GM23338 (cell line): ENCODE measurements at regions not wholly inside any gene's neighbourhood (a gene's known extent, or its start where the extent isn't known, plus 50 kb on each side); places are given as distances from the start of the nearest gene placed in this dataset.

Experiments
- ATAC-seq: fragments of 200-7000 bp; cut with Tn5 transposase; 3 replicates; pipeline ENCODE4 v1.9.1; 2020
- DNase-seq: peaks from one replicate; pipeline ENCODE4 v3.0.0-alpha.2; 2015; ENCODE audit warnings: low spot score
- H2AFZ ChIP-seq: fragments of 200-600 bp; sonication (generic); 2 replicates; pipeline ENCODE4 v1.8.0; 2016; ENCODE audit warnings: antibody characterized with exemption, mild to moderate bottlenecking, moderate library complexity
- H3F3A ChIP-seq: fragments of 200-600 bp; sonication (generic); replicated peaks from 2 replicates; pipeline ENCODE4 v1.8.0; 2017; ENCODE audit warnings: antibody characterized with exemption, mixed run types, low read depth
- H3K27ac ChIP-seq: fragments of 200-600 bp; sonication (generic); 2 replicates; pipeline ENCODE4 v1.6.1; 2016; ENCODE audit warnings: low read depth
- H3K27me3 ChIP-seq: fragments of 200-600 bp; sonication (generic); 2 replicates; pipeline ENCODE4 v1.8.0; 2016; ENCODE audit warnings: mild to moderate bottlenecking, mixed run types, moderate library complexity; ENCODE audit not compliant: insufficient read depth
- H3K36me3 ChIP-seq: fragments of 200-600 bp; sonication (generic); 2 replicates; pipeline ENCODE4 v1.8.0; 2016; ENCODE audit warnings: mild to moderate bottlenecking; ENCODE audit not compliant: insufficient read depth
- H3K4me1 ChIP-seq: fragments of 200-600 bp; sonication (generic); 2 replicates; pipeline ENCODE4 v1.8.0; 2016; ENCODE audit warnings: mild to moderate bottlenecking, moderate library complexity; ENCODE audit not compliant: insufficient read depth
- H3K4me2 ChIP-seq: fragments of 200-600 bp; sonication (generic); 2 replicates; pipeline ENCODE4 v1.7.1; 2017; ENCODE audit warnings: mixed run types
- H3K4me3 ChIP-seq: fragments of 200-600 bp; sonication (generic); 2 replicates; pipeline ENCODE4 v1.6.1; 2016; ENCODE audit warnings: mixed run types
- H3K79me2 ChIP-seq: fragments of 200-600 bp; sonication (generic); replicated peaks from 2 replicates; pipeline ENCODE4 v1.8.0; 2017; ENCODE audit warnings: mild to moderate bottlenecking; ENCODE audit not compliant: insufficient read depth
- H3K9me2 ChIP-seq: fragments of 200-600 bp; sonication (generic); 2 replicates; pipeline ENCODE4 v1.8.0; 2017; ENCODE audit not compliant: insufficient read depth
- H4K20me1 ChIP-seq: fragments of 200-600 bp; sonication (generic); replicated peaks from 2 replicates; pipeline ENCODE4 v1.8.0; 2017; ENCODE audit warnings: mild to moderate bottlenecking; ENCODE audit not compliant: insufficient read depth
- H3K27ac Mint-ChIP-seq: 2 replicates; pipeline ENCODE4 v1.8.0; 2020; ENCODE audit warnings: inconsistent platforms, mild to moderate bottlenecking, moderate library complexity, mixed read lengths
- H3K27me3 Mint-ChIP-seq: 3 replicates; pipeline ENCODE4 v1.8.0; 2022; ENCODE audit warnings: low read depth, mild to moderate bottlenecking, moderate library complexity, mixed read lengths, inconsistent platforms; ENCODE audit not compliant: insufficient read depth, poor library complexity
- H3K36me3 Mint-ChIP-seq: 3 replicates; pipeline ENCODE4 v1.8.0; 2021; ENCODE audit warnings: low read depth, mild to moderate bottlenecking, inconsistent platforms, moderate library complexity, mixed read lengths
- H3K4me1 Mint-ChIP-seq: 3 replicates; pipeline ENCODE4 v1.8.0; 2020; ENCODE audit warnings: mild to moderate bottlenecking, inconsistent platforms, mixed read lengths
- H3K4me3 Mint-ChIP-seq: 3 replicates; pipeline ENCODE4 v1.8.0; 2021; ENCODE audit warnings: moderate library complexity, mild to moderate bottlenecking, inconsistent platforms, mixed read lengths
- H3K9me3 Mint-ChIP-seq: 3 replicates; pipeline ENCODE4 v1.8.0; 2020; ENCODE audit warnings: moderate library complexity, mild to moderate bottlenecking, inconsistent platforms, mixed read lengths
- CREB1 ChIP-seq: fragments of 250-450 bp; sonication (Bioruptor Pico); IDR thresholded peaks from 2 replicates; pipeline ENCODE4 v1.5.0; 2020; ENCODE audit warnings: low read depth, mild to moderate bottlenecking, moderate library complexity
- CTCF ChIP-seq, 2 experiments: fragments of 200-600 bp in 1 of 2; sonication (generic) in 1 of 2; conservative IDR thresholded peaks; 2 replicates each; pipeline versions ENCODE4 v1.5.1 to v1.6.1; 2016 to 2017; ENCODE audit warnings: antibody characterized with exemption in 2 of 2, low read depth in 2 of 2, mild to moderate bottlenecking in 2 of 2, moderate library complexity in 1 of 2
- ETS1 ChIP-seq: IDR thresholded peaks from 2 replicates; pipeline ENCODE4 v1.6.1; 2016; ENCODE audit warnings: antibody characterized with exemption
- EZH2phosphoT487 ChIP-seq: fragments of 200-600 bp; sonication (generic); IDR thresholded peaks from one replicate; pipeline ENCODE4 v1.8.1; 2018; ENCODE audit warnings: antibody characterized with exemption; ENCODE audit not compliant: unreplicated experiment
- POLR2AphosphoS5 ChIP-seq: IDR thresholded peaks from 2 replicates; pipeline ENCODE4 v1.6.1; 2016; ENCODE audit warnings: antibody characterized with exemption, low read depth
- ZNF114 ChIP-seq: fragments of 250-450 bp; sonication (Bioruptor Pico); IDR thresholded peaks from 2 replicates; pipeline ENCODE4 v1.5.0; 2020; ENCODE audit warnings: mild to moderate bottlenecking, moderate library complexity
- ZNF331 ChIP-seq: fragments of 250-450 bp; sonication (Bioruptor Pico); IDR thresholded peaks from 2 replicates; pipeline ENCODE4 v1.5.0; 2020; ENCODE audit warnings: low read depth, mild to moderate bottlenecking, moderate library complexity
- ZNF462 ChIP-seq: fragments of 250-450 bp; sonication (Bioruptor Pico); IDR thresholded peaks from 2 replicates; pipeline ENCODE4 v1.5.0; 2020; ENCODE audit warnings: mild to moderate bottlenecking, moderate library complexity

GRCh38 chr10:92778091-92778490 lies 70.2 kb upstream of the EXOC6 start:
- no peaks in the 10 kb centered on the region for H3K4me1 Mint-ChIP-seq
- no peaks in the 10 kb centered on the region for H3F3A ChIP-seq
- no peaks in the 10 kb centered on the region for H4K20me1 ChIP-seq
- H3K27me3 ChIP-seq, result no peaks in the 10 kb centered on the region
- no peak overlapping the region for H3K27ac ChIP-seq
- H3K27ac Mint-ChIP-seq, result no peak overlapping the region
- H3K4me2 ChIP-seq, result no peak overlapping the region
- TF ChIP-seq ZNF114 (CRISPR knock-in tag) (no peak), CTCF (conservative IDR thresholded peaks at IDR 0.05; ENCODE audit: low read depth in 2 of 2) (no peak), POLR2AphosphoS5 (no peak)
- no peaks in the 10 kb centered on the region for H3K9me2 ChIP-seq
- H3K79me2 ChIP-seq, result no peaks in the 10 kb centered on the region
- ATAC-seq (no peak), DNase-seq (no peak)
- no peaks in the 10 kb centered on the region for H3K9me3 Mint-ChIP-seq
- no peaks in the 10 kb centered on the region for H3K27me3 Mint-ChIP-seq
- no peak overlapping the region for H2AFZ ChIP-seq
- no peaks in the 10 kb centered on the region for H3K36me3 Mint-ChIP-seq
- H3K4me3 Mint-ChIP-seq, result no peak overlapping the region
- no peaks in the 10 kb centered on the region for H3K4me1 ChIP-seq
- no peaks in the 10 kb centered on the region for H3K36me3 ChIP-seq
- no peak overlapping the region for H3K4me3 ChIP-seq

GRCh38 chr10:92785118-92785517 lies 63.2 kb upstream of the EXOC6 start:
- Histone ChIP-seq H3K36me3 (no peaks in the 10 kb centered on the region), H3K79me2 (no peaks in the 10 kb centered on the region), H3K27me3 (no peaks in the 10 kb centered on the region), H3K4me2 (no peak overlapping the region), H2AFZ (peak overlapping the region; percentile 76; the same call in 1 of the 2 replicates), H3K4me3 (no peak overlapping the region), H3K4me1 (peaks cover 12% of the 10 kb centered on the region), H3K9me2 (peaks cover 4% of the 10 kb centered on the region; the same call in 1 of the 2 replicates), H3K27ac (no peak overlapping the region), H4K20me1 (no peaks in the 10 kb centered on the region), H3F3A (no peaks in the 10 kb centered on the region)
- peaks cover 5% of the 10 kb centered on the region for H3K27me3 Mint-ChIP-seq
- no peak for ATAC-seq
- no peaks in the 10 kb centered on the region for H3K9me3 Mint-ChIP-seq
- H3K4me1 Mint-ChIP-seq, result peaks cover 22% of the 10 kb centered on the region
- no peak for DNase-seq
- no peak overlapping the region for H3K27ac Mint-ChIP-seq
- no peak overlapping the region for H3K4me3 Mint-ChIP-seq
- no peaks in the 10 kb centered on the region; the same call in 2 of the 3 replicates for H3K36me3 Mint-ChIP-seq
- TF ChIP-seq ETS1, result no peak
- no peak for TF ChIP-seq CREB1 (CRISPR knock-in tag)
- TF ChIP-seq CTCF (conservative IDR thresholded peaks at IDR 0.05; ENCODE audit: low read depth in 2 of 2), result no peak
- TF ChIP-seq EZH2phosphoT487, result no peak
- TF ChIP-seq ZNF114 (CRISPR knock-in tag), result no peak
- no peak for TF ChIP-seq ZNF462
- TF ChIP-seq ZNF331 (CRISPR knock-in tag), result no peak
